B cell (primary cell): ENCODE measurements at regions not wholly inside any gene's neighbourhood (a gene's known extent, or its start where the extent isn't known, plus 50 kb on each side); places are given as distances from the start of the nearest gene placed in this dataset.

ENCODE experiments used
- CTCF ChIP-seq: fragments of 200-600 bp; IDR thresholded peaks from one replicate; pipeline ENCODE4 v1.8.0; 2022; ENCODE audit warnings: antibody characterized with exemption, mild to moderate bottlenecking
- EZH2 ChIP-seq: IDR thresholded peaks from 2 replicates; pipeline ENCODE4 v1.6.1; 2012; ENCODE audit warnings: borderline replicate concordance, low read depth, mild to moderate bottlenecking, moderate library complexity, low read length; ENCODE audit not compliant: insufficient read depth, poor library complexity, severe bottlenecking

DNA sequence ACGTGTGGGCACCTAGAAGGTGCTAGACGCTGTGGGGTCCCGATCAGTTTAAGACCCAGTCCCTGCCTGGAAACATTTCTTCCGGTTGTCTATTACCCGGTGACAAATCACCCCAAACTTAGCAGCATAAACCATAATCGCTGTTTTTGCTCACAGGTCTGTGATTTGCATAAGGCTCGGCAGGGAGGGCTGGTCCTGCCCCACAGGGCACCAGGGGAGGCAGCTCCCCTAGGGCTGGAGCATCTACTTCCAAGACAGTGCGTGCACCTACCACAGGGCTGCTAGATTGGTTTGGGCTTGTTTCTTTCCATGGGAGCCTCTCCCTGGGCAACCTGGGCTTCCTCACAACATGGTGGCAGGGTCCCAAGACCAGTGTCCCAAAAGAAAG, 214.5 kb upstream of the CIBAR2 start:
- TF ChIP-seq CTCF (no peak), EZH2 (no peak)
